ENCODE measurements at regions not wholly inside any gene's neighbourhood (a gene's known extent, or its start where the extent isn't known, plus 50 kb on each side); places are given as distances from the start of the nearest gene placed in this dataset.

- H3K14ac ChIP-seq (ENCODE audit: insufficient read depth, low read length), result no peak overlapping the region
- no peaks in the 10 kb centered on the region for H4K20me1 ChIP-seq (ENCODE audit: control insufficient read depth, insufficient read depth, insufficient read length)
- H3K9me3 Mint-ChIP-seq, result peaks cover 6 to 10% of the 10 kb centered on the region in 2 experiments; a peak in 4 of 5 replicates
- no peaks in the 10 kb centered on the region for H3K79me1 ChIP-seq (ENCODE audit: insufficient read depth, low read depth, low read length, poor library complexity, severe bottlenecking)
- H3K36me3 Mint-ChIP-seq (ENCODE audit: insufficient read depth in 1 of 3, low read depth in 3 of 3), result peaks cover 3 to 10% (median 6%) of the 10 kb centered on the region in 3 experiments
- H3K4me1 ChIP-seq (ENCODE audit: insufficient read depth, low read length), result no peaks in the 10 kb centered on the region
- no peaks in the 10 kb centered on the region for H3K79me2 ChIP-seq (ENCODE audit: insufficient read depth, low read length)
- H4K8ac ChIP-seq (replicated peaks; ENCODE audit: insufficient read length, low read depth, low read length), result no peak overlapping the region
- H2BK120ac ChIP-seq (ENCODE audit: low read depth, low read length, poor library complexity, severe bottlenecking), result no peak overlapping the region
- no peak overlapping the region for H4K91ac ChIP-seq (ENCODE audit: insufficient read length, low read depth, low read length)
- H2BK5ac ChIP-seq (ENCODE audit: insufficient read length, low read length), result no peak overlapping the region
- no peaks in the 10 kb centered on the region for H3K23me2 ChIP-seq (ENCODE audit: insufficient read length, low read depth, low read length, poor library complexity, severe bottlenecking)
- TF ChIP-seq, protein P1, sequence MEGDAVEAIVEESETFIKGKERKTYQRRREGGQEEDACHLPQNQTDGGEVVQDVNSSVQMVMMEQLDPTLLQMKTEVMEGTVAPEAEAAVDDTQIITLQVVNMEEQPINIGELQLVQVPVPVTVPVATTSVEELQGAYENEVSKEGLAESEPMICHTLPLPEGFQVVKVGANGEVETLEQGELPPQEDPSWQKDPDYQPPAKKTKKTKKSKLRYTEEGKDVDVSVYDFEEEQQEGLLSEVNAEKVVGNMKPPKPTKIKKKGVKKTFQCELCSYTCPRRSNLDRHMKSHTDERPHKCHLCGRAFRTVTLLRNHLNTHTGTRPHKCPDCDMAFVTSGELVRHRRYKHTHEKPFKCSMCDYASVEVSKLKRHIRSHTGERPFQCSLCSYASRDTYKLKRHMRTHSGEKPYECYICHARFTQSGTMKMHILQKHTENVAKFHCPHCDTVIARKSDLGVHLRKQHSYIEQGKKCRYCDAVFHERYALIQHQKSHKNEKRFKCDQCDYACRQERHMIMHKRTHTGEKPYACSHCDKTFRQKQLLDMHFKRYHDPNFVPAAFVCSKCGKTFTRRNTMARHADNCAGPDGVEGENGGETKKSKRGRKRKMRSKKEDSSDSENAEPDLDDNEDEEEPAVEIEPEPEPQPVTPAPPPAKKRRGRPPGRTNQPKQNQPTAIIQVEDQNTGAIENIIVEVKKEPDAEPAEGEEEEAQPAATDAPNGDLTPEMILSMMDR (conservative IDR thresholded peaks at IDR 0.05), result no peak
- H2BK20ac ChIP-seq (ENCODE audit: low read depth, low read length, poor library complexity, severe bottlenecking), result no peak overlapping the region
- no CpG with 5 or more reads among the region's 2 CpGs for WGBS (ENCODE audit: extremely low coverage, insufficient read length, low lambda C conversion rate)
- H3T11ph ChIP-seq (ENCODE audit: low read length), result no peak overlapping the region
- H3K9me3 ChIP-seq (ENCODE audit: control insufficient read depth, low read depth, low read length), result no peaks in the 10 kb centered on the region
- DNase-seq, result no peak
- no peak overlapping the region for H2BK15ac ChIP-seq (ENCODE audit: low read depth, low read length)
- H3K27me3 Mint-ChIP-seq (ENCODE audit: low read depth), result no peaks in the 10 kb centered on the region
- H3K18ac ChIP-seq (ENCODE audit: insufficient read length, low read depth, low read length), result no peak overlapping the region
- H3K4me1 Mint-ChIP-seq, result no peaks in the 10 kb centered on the region
- no peak overlapping the region for H2BK12ac ChIP-seq (ENCODE audit: insufficient read length, low read depth, low read length)
- H3K27me3 ChIP-seq (ENCODE audit: insufficient read depth, low read length), result no peaks in the 10 kb centered on the region
- no peak overlapping the region for H4K5ac ChIP-seq (ENCODE audit: insufficient read length, low read depth, low read length)
- no peak overlapping the region for H3K4ac ChIP-seq (ENCODE audit: low read depth, low read length)
- no peak overlapping the region for H3K4me2 ChIP-seq (ENCODE audit: insufficient read depth, insufficient read length, low read length)
- no peak overlapping the region for H2AK5ac ChIP-seq (ENCODE audit: insufficient read length, low read length)
- no peak overlapping the region for H3K23ac ChIP-seq (ENCODE audit: insufficient read length, low read depth, low read length)
- no peak overlapping the region for H3K56ac ChIP-seq (ENCODE audit: insufficient read length, low read depth, low read length)
- H3K4me3 Mint-ChIP-seq, result no peak overlapping the region
- no peak overlapping the region for H2AFZ ChIP-seq (ENCODE audit: low read length)
- no peak overlapping the region for H3K27ac ChIP-seq (ENCODE audit: insufficient read length, low read depth, low read length)
- H3K27ac Mint-ChIP-seq, result no peak overlapping the region
- H3K9ac ChIP-seq (ENCODE audit: extremely low read depth, insufficient read length, low read length), result no peak overlapping the region
Observed at GRCh38 chr13:62287764-62288163, 872.1 kb upstream of the PCDH20 start.
